ENCODE measurements at regions not wholly inside any gene's neighbourhood (a gene's known extent, or its start where the extent isn't known, plus 50 kb on each side); places are given as distances from the start of the nearest gene placed in this dataset.
A peak's percentile ranks its signal among the peaks of the same experiment; 100 is the strongest.

- TF ChIP-seq POLR2AphosphoS5 (IDR thresholded peaks at IDR 0.05), result no peak
- peak in 3 of 4 experiments; percentile 18 to 48 (median 47) for TF ChIP-seq CTCF (IDR thresholded peaks at IDR 0.05)
- TF ChIP-seq POLR2A (IDR thresholded peaks at IDR 0.05), result no peak
- no peak for TF ChIP-seq EP300 (IDR thresholded peaks at IDR 0.05)
Measured at GRCh38 chr19:57068921-57069697, 50.7 kb upstream of the USP29 start.
